HEK293 (cell line): ENCODE measurements at regions not wholly inside any gene's neighbourhood (a gene's known extent, or its start where the extent isn't known, plus 50 kb on each side); places are given as distances from the start of the nearest gene placed in this dataset.

Experiments
- CTCF ChIA-PET: fragments of 350-600 bp; formaldehyde crosslinking; extraction: SDS; loops from one replicate; lab custom pipeline; 2021; ENCODE audit warnings: antibody characterized with exemption; lab: Yijun Ruan, JAX
- POLR2A ChIA-PET: fragments of 300-600 bp; formaldehyde crosslinking; extraction: SDS; loops from one replicate; lab custom pipeline; 2020; ENCODE audit warnings: antibody characterized with exemption, inconsistent platforms; lab: Yijun Ruan, JAX
- H3K27ac ChIP-seq: fragments of 200-500 bp; sonication (Bioruptor generic); 2 replicates; pipeline ENCODE4 v1.5.1; 2014; ENCODE audit warnings: low read depth, low read length, control low read depth, inconsistent platforms; ENCODE audit errors: extremely low read depth
- H3K36me3 ChIP-seq, 2 experiments: fragments of 200-500 bp in 1 of 2; sonication (Bioruptor generic) in 1 of 2; 1 replicate in 1 of 2; 2 replicates in 1 of 2; pipeline ENCODE4 v1.5.1; 2014 to 2017; ENCODE audit warnings: inconsistent platforms in 2 of 2, low read length in 2 of 2; ENCODE audit not compliant: control insufficient read depth in 2 of 2, insufficient read depth in 1 of 2
- H3K4me1 ChIP-seq: fragments of 200-500 bp; sonication (Bioruptor generic); 2 replicates; pipeline ENCODE4 v1.5.1; 2014; ENCODE audit warnings: mild to moderate bottlenecking, low read length, inconsistent platforms; ENCODE audit not compliant: control insufficient read depth, insufficient read depth
- H3K4me3 ChIP-seq: 2 replicates; pipeline ENCODE4 v1.5.1; 2011; ENCODE audit warnings: low read depth, mild to moderate bottlenecking, control low read depth, low read length, moderate library complexity
- H3K9me3 ChIP-seq: fragments of 200-500 bp; sonication (Bioruptor generic); 2 replicates; pipeline ENCODE4 v1.5.1; 2014; ENCODE audit warnings: low read depth, low read length, inconsistent platforms; ENCODE audit not compliant: control insufficient read depth, insufficient read depth
- HOXA7 ChIP-seq: sonication (generic); formaldehyde crosslinking; IDR thresholded peaks from 2 replicates; pipeline ENCODE4 v1.8.1; 2022; ENCODE audit warnings: missing genetic modification reagents, borderline replicate concordance
- MEIS1 ChIP-seq: sonication (generic); formaldehyde crosslinking; IDR thresholded peaks from 2 replicates; pipeline ENCODE4 v1.8.1; 2022; ENCODE audit warnings: missing genetic modification reagents, mild to moderate bottlenecking, borderline replicate concordance
- OSR2 ChIP-seq: fragments of 450-650 bp; formaldehyde crosslinking; IDR thresholded peaks from 2 replicates; pipeline ENCODE4 v1.5.1; 2016; ENCODE audit warnings: missing biosample characterization, missing genetic modification characterization
- PRDM2 ChIP-seq: fragments of 450-650 bp; formaldehyde crosslinking; IDR thresholded peaks from 2 replicates; pipeline ENCODE4 v1.5.1; 2016; ENCODE audit warnings: missing biosample characterization, missing genetic modification characterization, borderline replicate concordance
- REPIN1 ChIP-seq: fragments of 450-650 bp; formaldehyde crosslinking; IDR thresholded peaks from 2 replicates; pipeline ENCODE4 v1.5.1; 2017; ENCODE audit warnings: missing biosample characterization, missing genetic modification characterization, low read depth
- REST ChIP-seq: fragments of 450-650 bp; formaldehyde crosslinking; IDR thresholded peaks from 2 replicates; pipeline ENCODE4 v1.5.1; 2016; ENCODE audit warnings: missing biosample characterization, missing genetic modification characterization
- SP7 ChIP-seq: fragments of 450-650 bp; formaldehyde crosslinking; IDR thresholded peaks from 2 replicates; pipeline ENCODE4 v1.5.1; 2016; ENCODE audit warnings: missing biosample characterization, missing genetic modification characterization
- YY2 ChIP-seq: fragments of 450-650 bp; formaldehyde crosslinking; IDR thresholded peaks from 2 replicates; pipeline ENCODE4 v1.5.1; 2016; ENCODE audit warnings: missing biosample characterization, missing genetic modification characterization
- ZBTB1 ChIP-seq: fragments of 450-650 bp; formaldehyde crosslinking; IDR thresholded peaks from 2 replicates; pipeline ENCODE4 v1.5.1; 2016; ENCODE audit warnings: missing biosample characterization, missing genetic modification characterization
- ZNF112 ChIP-seq: fragments of 450-650 bp; formaldehyde crosslinking; IDR thresholded peaks from 2 replicates; pipeline ENCODE4 v1.5.0; 2017; ENCODE audit warnings: missing biosample characterization, missing genetic modification characterization
- ZNF132 ChIP-seq: fragments of 450-650 bp; formaldehyde crosslinking; IDR thresholded peaks from 2 replicates; pipeline ENCODE4 v1.5.1; 2017; ENCODE audit warnings: missing biosample characterization, missing genetic modification characterization, borderline replicate concordance
- ZNF148 ChIP-seq: fragments of 450-650 bp; formaldehyde crosslinking; IDR thresholded peaks from 2 replicates; pipeline ENCODE4 v1.5.0; 2017; ENCODE audit warnings: missing biosample characterization, missing genetic modification characterization, borderline replicate concordance
- ZNF248 ChIP-seq: fragments of 450-650 bp; formaldehyde crosslinking; IDR thresholded peaks from 2 replicates; pipeline ENCODE4 v1.5.1; 2017; ENCODE audit warnings: missing biosample characterization, missing genetic modification characterization
- ZNF394 ChIP-seq: fragments of 450-650 bp; formaldehyde crosslinking; IDR thresholded peaks from 2 replicates; pipeline ENCODE4 v1.5.1; 2016; ENCODE audit warnings: missing biosample characterization, missing genetic modification characterization, mild to moderate bottlenecking, moderate library complexity, borderline replicate concordance
- ZNF416 ChIP-seq: fragments of 450-650 bp; formaldehyde crosslinking; IDR thresholded peaks from 2 replicates; pipeline ENCODE4 v1.5.1; 2016; ENCODE audit warnings: missing biosample characterization, missing genetic modification characterization
- ZNF426 ChIP-seq: fragments of 450-650 bp; formaldehyde crosslinking; IDR thresholded peaks from 2 replicates; pipeline ENCODE4 v1.5.1; 2017; ENCODE audit warnings: missing biosample characterization, missing genetic modification characterization, mild to moderate bottlenecking, inconsistent platforms, moderate library complexity
- ZNF48 ChIP-seq: fragments of 450-650 bp; formaldehyde crosslinking; IDR thresholded peaks from 2 replicates; pipeline ENCODE4 v1.5.1; 2016; ENCODE audit warnings: missing biosample characterization, missing genetic modification characterization
- ZNF521 ChIP-seq: fragments of 450-650 bp; formaldehyde crosslinking; IDR thresholded peaks from 2 replicates; pipeline ENCODE4 v1.5.1; 2017; ENCODE audit warnings: missing biosample characterization, mild to moderate bottlenecking, missing genetic modification characterization
- ZNF555 ChIP-seq: fragments of 450-650 bp; formaldehyde crosslinking; conservative IDR thresholded peaks from 2 replicates; pipeline ENCODE4 v1.5.1; 2017; ENCODE audit warnings: missing biosample characterization, mild to moderate bottlenecking, missing genetic modification characterization, inconsistent platforms
- ZNF560 ChIP-seq: fragments of 450-650 bp; formaldehyde crosslinking; IDR thresholded peaks from 2 replicates; pipeline ENCODE4 v1.5.1; 2017; ENCODE audit warnings: missing biosample characterization, missing genetic modification characterization, borderline replicate concordance
- ZNF660 ChIP-seq: fragments of 450-650 bp; IDR thresholded peaks from 2 replicates; pipeline ENCODE4 v1.5.1; 2018; ENCODE audit warnings: missing biosample characterization, mild to moderate bottlenecking, missing genetic modification characterization
- ZNF785 ChIP-seq: fragments of 450-650 bp; formaldehyde crosslinking; IDR thresholded peaks from 2 replicates; pipeline ENCODE4 v1.5.1; 2016; ENCODE audit warnings: missing biosample characterization, missing genetic modification characterization
- ZSCAN4 ChIP-seq: fragments of 450-650 bp; formaldehyde crosslinking; IDR thresholded peaks from 2 replicates; pipeline ENCODE4 v1.5.1; 2017; ENCODE audit warnings: missing biosample characterization, missing genetic modification characterization

GRCh38 chr5:7185742-7186141 is 210.2 kb upstream of the ADCY2 start (continued):
- TF ChIP-seq REPIN1 (no peak), ZNF521 (tag by site-specific recombination) (no peak), ZNF132 (tag by site-specific recombination) (no peak), ZNF660 (tag by site-specific recombination) (no peak), ZNF560 (no peak), YY2 (no peak), OSR2 (tag by site-specific recombination) (no peak), ZBTB1 (tag by site-specific recombination) (no peak), ZNF112 (tag by site-specific recombination) (no peak), ZNF148 (no peak)

GRCh38 chr5:7186818-7187217 is 209.1 kb upstream of the ADCY2 start:
- TF ChIP-seq MEIS1 (CRISPR knock-in tag) = no peak
- no peak for TF ChIP-seq ZNF785 (tag by site-specific recombination)
- no peak for TF ChIP-seq ZNF394
- TF ChIP-seq ZNF416 (tag by site-specific recombination) = no peak
- TF ChIP-seq ZNF48 (tag by site-specific recombination) = no peak
- no peak for TF ChIP-seq PRDM2 (tag by site-specific recombination)
- no peak for TF ChIP-seq ZSCAN4 (tag by site-specific recombination)
- no peak for TF ChIP-seq ZNF248
- no peak for TF ChIP-seq ZNF555
- no peak for TF ChIP-seq REST (tag by site-specific recombination)
- TF ChIP-seq REPIN1 = no peak
- no peak for TF ChIP-seq HOXA7 (CRISPR knock-in tag)
- TF ChIP-seq SP7 (tag by site-specific recombination) = no peak
- TF ChIP-seq ZNF426 = no peak
- TF ChIP-seq, all 188 proteins: peak for 0
- Histone ChIP-seq H3K9me3 (no peaks in the 10 kb centered on the region), H3K4me1 (no peaks in the 10 kb centered on the region), H3K4me3 (no peak overlapping the region), H3K27ac (no peak overlapping the region), H3K36me3 (no peaks in the 10 kb centered on the region)
- CTCF ChIA-PET = interaction anchor here (0.7 kb wide), 1 partner anchor 54 kb away, joined by 5 read pairs; no protein-coding TSS in a partner anchor
- POLR2A ChIA-PET = no interaction called here
